H54 (cell line): ENCODE measurements at regions not wholly inside any gene's neighbourhood (a gene's known extent, or its start where the extent isn't known, plus 50 kb on each side); places are given as distances from the start of the nearest gene placed in this dataset.

ENCODE experiments used
- DNase-seq: peaks from one replicate; pipeline ENCODE4 v3.0.0; 2011; ENCODE audit warnings: low spot score, mixed read lengths; ENCODE audit not compliant: insufficient read length
- FAIRE-seq: peaks from 3 replicates; lab custom pipeline; 2011; peaks lifted over from hg19 to GRCh38; lab: Jason Lieb, UNC
- POLR2A ChIP-seq: IDR thresholded peaks from 2 replicates; pipeline ENCODE4 v1.6.1; 2011; ENCODE audit warnings: low read depth, mild to moderate bottlenecking, low read length

DNA sequence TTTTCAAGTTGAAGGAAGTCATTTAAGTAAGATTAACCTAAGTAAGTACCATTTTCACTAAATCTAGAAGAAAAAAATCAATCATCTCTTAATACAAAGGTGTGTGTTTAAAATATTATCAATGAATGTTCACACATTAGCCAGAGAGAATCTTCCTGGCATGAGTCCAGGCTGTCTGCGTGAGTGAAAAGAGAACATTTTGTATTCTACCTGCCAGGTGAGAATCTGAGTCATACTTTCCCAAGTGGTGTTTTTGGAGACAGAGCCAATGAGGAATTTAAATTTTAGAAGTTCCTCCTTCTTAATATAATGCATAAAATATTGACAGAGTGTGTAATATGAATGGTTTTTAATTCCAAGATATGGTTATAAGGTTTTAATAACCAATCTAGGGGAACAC, 371.8 kb upstream of the NR3C2 start:
- DNase-seq (no peak), FAIRE-seq (no peak)
- TF ChIP-seq POLR2A, result no peak

DNA sequence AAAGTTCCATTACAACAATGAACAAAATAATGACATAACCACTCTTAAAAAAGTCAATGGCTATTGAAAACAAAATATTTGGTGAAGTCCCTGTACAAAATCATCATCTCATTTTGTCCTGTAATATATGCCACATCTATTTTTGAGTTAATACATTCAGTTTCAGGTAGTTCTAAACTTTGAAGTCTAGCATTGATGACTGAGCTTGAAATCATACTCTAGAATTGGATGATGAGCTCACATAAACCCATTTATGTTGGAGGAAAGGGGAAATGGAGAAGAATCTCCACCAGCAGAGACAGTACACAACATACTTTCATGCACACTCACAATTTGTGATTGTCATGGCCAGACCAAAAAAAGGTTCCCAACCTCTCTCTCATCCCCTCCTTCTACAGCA, 371.1 kb upstream of the NR3C2 start:
- no peak for FAIRE-seq
- no peak for DNase-seq
- no peak for TF ChIP-seq POLR2A

DNA sequence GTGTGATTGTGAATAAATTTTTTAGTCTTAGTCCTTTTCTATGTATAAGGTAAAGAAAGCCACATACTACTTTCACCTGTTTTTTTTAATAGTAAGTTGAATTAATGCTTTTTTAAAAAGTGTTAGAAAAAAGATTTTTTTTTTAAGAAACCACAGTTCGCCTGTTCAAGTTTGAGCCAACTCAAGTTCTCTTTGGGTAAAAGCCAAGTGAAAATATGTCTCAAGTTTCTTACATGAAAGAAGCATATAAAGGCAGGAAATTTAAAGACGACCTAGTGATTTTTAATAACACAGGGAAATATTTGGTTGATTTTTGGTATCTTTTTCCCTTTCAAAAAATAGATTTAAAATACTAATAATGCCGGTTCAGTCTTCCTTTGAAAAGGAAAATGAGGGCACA, 369.9 kb upstream of the NR3C2 start:
- no peak for TF ChIP-seq POLR2A
- no peak for DNase-seq
- no peak for FAIRE-seq

DNA sequence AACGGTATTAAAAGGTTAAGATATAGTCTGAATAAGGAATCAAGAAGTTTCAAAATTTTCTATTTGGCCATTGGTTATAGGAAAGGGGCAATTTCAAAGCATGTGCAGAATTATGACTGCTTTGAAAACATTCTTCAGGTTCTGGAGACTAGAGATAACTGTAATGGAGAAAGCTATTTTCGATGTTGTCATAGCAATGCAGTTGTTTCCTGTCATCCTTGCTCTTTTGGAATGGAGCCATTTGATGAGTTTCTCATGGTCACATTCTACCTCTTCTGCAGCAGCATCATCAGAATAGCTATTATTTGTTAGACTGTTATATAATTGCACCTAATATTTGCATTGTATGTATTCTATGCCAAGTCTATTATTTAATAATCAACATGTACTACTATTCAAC, 368.2 kb upstream of the NR3C2 start:
- no peak for TF ChIP-seq POLR2A
- DNase-seq (no peak), FAIRE-seq (no peak)

DNA sequence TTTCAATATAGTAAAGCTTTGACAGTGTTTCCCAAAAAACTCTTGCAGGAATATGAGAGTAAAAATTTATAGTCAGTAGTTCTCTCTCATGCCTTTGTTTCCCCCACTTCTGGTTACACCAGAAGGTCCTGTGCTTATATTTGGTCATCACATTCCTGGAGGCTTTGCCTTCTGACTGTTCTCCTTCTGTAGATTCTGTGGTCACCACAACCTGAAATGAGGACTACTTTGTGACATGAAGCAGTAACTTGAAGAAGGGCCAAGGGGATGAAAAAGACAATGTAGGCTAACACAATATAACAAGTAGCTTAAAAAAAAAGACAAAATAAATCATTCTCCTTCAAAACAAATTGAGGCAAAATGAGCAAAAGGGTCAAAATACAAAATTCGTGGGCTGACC, 366.2 kb upstream of the NR3C2 start:
- DNase-seq, result no peak
- FAIRE-seq, result no peak
- no peak for TF ChIP-seq POLR2A

DNA sequence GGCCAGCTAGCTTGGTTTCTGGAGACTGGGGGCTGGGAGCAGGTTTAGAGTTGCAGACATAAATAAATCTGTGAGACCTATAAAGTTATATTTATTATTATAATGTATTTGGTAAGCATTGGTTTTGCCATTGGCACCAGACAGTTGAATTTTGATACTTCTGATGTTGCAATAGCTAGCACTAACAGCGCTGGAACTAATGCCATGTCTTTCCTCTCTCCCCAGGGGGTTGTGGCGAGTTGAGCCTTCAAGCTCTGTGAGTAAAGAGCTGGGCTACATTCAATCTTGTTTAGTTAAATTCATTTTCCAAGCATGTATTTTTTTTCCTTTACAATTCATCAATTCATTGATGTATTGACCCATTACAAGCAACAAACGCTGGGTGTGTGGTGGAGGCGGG, 358.7 kb upstream of the NR3C2 start:
- FAIRE-seq, result no peak
- DNase-seq, result no peak
- TF ChIP-seq POLR2A, result no peak

DNA sequence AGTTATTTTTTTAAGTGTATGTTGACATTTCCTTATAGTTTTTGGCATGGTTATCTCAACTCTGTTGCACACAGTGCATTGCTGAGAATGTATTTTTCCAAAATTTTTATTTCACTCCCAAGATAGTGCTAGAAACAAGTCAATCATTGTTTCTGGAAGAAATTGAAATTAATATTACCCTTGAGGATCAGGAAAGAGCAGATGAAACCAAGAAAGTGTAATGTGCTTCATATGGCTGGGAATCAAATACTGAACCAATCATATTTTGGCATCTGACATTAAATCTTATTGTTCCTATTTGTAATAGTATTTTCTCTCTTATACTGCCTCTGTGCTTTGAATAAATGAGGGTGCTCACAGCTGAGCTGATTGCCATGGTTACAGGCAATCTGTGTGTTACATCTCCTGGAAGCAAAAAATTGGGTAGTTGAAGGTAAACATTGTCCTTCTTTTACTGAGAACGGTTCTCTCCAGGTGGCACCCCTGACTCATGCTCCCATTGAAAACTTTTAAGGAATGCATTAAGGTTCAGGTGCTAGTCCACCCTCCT, 358.2 kb upstream of the NR3C2 start:
- no peak for FAIRE-seq
- no peak for TF ChIP-seq POLR2A

DNA sequence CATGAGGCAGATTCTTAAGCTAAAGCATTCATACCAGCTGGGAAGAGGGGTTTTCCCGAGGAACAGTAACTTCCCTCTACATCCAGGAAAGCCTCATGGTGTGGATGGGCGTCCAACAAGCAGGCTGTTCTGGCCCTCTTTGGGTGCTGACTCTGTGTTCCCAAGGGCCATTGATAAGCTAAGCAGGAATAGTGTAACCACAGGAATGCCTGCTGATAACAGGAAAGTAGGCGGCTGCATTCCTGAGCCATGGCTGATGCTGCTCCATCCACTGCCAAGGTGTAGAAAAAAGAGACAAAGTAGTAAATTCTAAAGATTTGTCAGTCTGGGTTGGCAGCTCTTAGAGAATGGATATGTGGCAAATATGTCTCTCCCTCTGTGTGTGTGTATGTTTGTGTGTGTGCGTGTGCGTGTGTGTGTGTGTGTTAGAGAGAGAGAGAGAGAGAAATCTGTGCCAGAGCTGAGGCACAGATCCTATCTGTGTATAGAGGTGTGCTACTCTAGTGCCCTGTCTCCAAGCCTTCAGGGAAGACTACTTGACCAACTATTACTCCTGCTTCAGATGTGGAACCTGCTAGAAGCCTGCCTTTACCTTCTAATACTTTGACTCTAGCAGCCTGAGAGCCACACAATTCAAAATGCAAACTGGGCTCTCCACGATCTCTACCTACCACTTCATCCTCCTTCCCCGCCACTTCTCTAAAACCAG, 353.1 kb upstream of the NR3C2 start:
- no peak for DNase-seq
- no peak for TF ChIP-seq POLR2A
- no peak for FAIRE-seq

More for the DNA sequence above, 358.2 kb upstream of the NR3C2 start:
- no peak for DNase-seq

DNA sequence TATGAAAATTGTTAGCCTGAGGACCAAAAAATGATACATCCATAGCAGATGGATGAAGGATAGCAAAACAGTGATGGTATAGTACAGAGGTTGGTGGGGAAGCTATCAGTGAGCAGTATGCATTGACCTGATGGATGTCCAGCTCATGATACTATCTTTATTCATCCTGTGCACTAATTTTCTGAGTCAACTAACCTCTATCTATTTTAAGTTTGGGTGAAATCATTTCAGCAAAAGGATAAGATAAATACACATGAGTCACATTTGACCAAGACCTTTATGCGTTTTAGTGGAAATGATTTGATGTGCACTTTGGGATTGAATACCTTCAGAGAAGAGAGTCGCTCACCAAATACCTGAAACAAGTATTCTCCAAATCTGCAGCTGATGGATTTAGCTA, 351.0 kb upstream of the NR3C2 start:
- FAIRE-seq (no peak), DNase-seq (no peak)
- TF ChIP-seq POLR2A, result no peak

DNA sequence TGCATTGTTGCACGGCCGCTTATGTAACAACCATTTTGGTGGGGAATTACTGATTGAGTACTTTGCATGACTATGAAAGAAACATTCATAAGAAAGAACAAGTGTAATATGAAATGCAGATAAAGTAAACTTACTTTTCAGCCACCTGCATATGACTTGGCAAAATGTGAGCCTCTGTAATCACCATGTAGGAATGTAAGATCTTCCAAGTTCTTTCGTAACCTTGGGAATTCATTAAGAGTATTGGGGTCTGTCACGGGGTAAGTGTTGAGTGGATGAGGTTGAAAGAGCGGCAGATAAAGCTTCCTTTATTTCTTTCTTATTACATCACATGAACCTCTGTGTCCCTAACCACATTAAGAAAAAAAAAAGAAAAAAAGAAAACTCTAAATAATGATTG, 348.5 kb upstream of the NR3C2 start:
- DNase-seq, result no peak
- TF ChIP-seq POLR2A, result no peak
- FAIRE-seq, result no peak

DNA sequence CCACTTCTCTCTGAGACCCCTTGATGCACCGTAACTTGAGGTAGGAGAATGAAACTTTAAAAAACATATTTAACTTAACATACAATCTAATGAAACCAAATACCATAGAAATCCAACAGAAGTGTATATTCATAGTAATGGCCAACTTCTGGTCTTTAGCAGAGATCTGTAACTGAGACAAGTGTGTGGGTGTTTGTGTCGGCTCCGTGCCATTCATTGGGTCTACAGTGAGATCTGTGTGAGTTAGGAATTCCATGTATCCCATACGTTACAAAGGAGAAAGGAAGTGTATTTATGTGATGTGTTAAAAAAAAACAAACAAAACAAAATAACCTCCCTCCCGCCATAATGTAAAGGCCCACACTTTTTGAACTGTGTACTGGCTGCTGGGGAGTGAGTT, 348.0 kb upstream of the NR3C2 start:
- no peak for DNase-seq
- FAIRE-seq, result no peak
- TF ChIP-seq POLR2A, result no peak

DNA sequence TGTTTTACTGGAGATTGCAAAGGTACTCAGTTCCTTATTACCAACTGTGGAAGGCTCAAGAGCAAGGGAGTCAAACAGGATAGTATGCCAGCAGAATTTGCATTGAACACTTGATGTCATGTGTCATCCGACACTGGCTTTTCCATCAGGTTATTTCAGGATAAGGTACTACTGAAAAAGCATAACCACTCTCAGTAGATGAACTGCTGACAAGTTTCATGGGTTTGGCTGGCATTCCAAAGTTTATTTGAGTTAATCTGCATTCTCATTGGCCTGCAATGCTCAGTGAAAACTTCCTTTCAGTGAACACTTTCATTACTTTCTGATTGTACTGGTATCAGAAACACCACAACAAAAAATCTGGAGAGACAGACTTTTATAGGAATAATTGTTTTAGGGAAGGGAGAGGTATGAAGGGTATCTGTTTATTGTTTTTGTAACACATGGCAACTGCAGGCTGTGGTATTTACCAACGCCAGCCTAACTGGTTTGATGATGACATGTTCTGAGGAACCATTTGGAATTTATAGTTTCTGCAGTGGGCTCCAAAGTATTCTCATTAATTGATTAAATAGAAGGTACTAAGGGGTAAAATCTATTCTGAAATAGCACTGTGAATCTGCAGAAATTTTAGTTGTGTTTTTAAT, 345.7 kb upstream of the NR3C2 start:
- FAIRE-seq, result no peak
- TF ChIP-seq POLR2A, result no peak
- DNase-seq, result no peak

DNA sequence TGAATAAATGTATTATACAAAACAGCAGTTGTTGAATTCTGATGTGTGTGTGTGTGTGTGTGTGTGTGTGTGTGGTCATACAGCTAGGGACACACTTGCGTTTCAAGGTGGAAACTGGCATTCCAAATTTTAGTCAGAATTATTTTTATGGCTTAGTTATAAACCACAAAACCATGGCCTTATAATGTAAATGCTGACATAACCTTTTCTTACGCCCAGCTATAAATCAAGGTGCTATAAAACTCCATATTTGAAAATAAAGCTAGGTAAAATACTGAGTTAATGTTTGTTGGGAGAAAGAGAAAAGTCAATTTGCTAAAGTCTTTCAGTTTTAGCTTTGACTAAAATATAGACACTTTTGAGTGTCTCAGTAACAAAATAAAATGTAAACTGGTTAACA, 345.1 kb upstream of the NR3C2 start:
- FAIRE-seq, result no peak
- TF ChIP-seq POLR2A, result no peak
- DNase-seq, result no peak

DNA sequence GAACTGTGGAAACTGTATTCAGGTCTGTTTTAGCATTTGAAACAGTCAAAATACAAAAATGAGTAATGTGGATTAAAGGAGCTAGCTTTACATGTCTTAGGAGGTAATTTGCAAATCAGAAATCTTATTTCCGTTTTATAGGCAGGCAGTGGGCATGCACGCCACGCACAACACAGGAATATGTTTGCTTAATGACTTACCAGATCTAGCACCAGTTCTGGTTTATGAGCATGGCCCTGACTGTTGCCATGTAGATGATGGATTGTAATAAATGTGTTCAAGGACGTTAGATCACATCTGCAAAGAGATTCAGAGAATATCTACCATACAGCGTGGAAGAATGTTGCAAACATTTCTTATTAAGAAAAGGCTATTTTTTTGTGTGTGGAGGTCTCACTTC, 344.5 kb upstream of the NR3C2 start:
- DNase-seq (no peak), FAIRE-seq (no peak)
- TF ChIP-seq POLR2A, result no peak

DNA sequence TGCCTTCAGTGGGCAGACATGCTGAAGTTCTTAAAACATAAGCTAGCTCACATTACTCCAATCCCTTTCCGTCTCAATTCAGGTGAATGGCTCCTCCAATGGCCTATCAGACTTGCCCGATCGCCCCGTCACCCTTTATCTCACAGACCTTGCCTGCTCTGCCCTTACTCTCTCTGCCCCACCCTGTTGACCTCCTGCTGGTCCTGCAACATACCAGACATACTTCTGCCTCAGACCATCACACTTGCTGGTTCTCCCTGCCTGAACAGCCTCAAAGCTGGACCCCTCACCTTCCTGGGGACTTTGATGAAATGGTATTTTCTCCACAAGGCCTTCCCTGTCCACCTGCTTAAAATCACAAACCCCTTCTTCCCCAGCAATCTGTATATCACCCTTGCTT, 340.1 kb upstream of the NR3C2 start:
- DNase-seq, result no peak
- FAIRE-seq, result no peak
- no peak for TF ChIP-seq POLR2A

DNA sequence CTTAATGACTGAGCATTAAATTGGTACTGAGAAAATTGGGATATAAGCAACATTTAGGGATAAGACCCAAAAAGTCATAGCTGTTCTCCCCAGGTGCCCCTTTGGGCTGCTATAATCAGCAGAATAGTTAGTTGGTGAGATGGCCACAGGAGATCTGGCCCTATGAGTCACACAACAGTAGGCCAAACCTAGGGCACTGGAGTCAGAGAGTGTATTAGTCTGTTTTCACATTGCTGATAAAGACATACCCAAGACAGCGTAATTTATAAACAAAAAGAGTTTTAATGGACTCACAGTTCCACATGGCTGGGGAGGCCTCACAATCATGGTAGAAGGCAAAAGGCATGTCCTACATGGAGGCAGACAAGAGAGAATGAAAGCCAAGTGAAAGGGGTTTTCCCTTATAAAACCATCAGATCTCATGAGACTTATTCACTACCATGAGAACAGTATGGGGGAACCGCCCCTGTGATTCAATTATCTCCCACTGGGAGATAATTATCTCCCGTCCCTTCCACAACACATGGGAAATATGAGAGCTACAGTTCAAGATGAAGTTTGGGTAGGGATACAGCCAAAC, 338.3 kb upstream of the NR3C2 start:
- DNase-seq (no peak), FAIRE-seq (no peak)
- TF ChIP-seq POLR2A, result no peak
